HG03064 (cell line): ENCODE measurements at regions not wholly inside any gene's neighbourhood (a gene's known extent, or its start where the extent isn't known, plus 50 kb on each side); places are given as distances from the start of the nearest gene placed in this dataset.
"Not testable (repeated sequence)": the region's sequence is repeated elsewhere in the genome, so short reads cannot be mapped to it uniquely, and the experiment has no call there.

Experiments
- ATAC-seq: cut with Tn5 transposase; IDR thresholded peaks from one replicate; pipeline ENCODE4 v1.9.1; 2021; ENCODE audit warnings: low read depth; ENCODE audit not compliant: unreplicated experiment

DNA sequence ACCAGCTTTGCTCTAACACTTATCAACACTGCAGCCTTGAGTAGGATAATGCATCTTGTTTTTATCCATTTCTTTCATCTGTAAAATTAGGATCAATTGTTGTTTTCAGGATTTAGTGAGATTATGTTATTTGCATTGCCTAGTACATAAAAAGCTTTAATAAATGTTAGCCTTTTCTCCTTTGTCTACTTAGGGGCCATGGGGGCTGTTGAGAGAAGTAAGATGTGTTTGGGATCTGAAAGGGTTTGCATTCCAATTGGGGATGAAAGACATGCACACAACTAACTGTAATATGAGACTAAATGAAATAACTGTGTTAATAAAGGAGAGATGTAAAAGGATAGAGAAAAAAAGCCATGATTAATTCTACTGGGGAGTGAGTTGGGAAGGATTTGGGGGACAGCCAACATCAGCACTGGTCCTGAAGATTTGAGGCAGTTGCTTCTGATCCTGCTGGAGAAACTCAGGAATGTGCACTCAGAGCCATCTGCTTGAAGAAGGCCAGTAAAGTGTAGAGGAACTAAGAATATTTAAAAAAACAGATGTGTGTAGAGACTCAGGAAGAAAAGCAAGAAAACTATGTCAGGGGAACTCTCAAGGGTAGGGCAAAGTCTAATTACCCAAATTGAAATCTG lies 236.3 kb downstream of the OLFM4 start:
- ATAC-seq, result no peak

DNA sequence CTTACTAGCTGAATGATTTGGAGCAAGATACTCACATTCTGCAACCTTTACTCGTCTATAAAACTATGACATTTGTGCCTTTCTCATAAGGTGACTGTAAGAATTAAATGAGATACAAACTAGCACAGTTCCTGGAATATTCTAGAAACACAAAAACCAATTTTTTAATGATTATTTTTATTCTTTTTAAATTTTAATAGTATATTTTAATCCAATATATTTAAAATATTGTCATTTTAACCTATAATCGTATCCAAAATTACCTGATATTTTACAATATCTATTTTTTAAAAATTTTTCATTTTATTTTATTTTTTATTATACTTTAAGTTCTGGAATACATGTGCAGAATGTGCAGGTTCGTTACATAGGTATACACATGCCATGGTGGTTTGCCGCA lies 238.1 kb downstream of the OLFM4 start:
- no peak for ATAC-seq

DNA sequence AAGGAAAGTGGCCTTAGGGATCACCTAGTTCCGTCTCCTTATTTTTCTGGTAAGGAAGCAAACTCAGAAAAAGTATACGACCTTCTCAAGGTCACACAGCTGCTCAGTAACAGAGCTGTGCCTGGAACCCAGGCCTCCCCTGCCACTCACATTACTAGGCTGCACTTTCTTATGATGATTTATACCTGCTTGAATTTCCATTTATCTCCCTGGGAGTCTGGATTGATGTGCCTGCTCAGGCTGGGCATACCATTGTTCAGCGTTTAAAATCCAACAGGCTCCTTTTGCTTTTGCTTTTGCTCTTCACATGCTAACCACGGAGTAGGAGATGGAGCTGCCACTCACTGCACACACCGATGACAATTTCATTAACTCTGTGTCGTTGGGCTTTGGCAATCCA lies 241.0 kb downstream of the OLFM4 start:
- no peak for ATAC-seq

DNA sequence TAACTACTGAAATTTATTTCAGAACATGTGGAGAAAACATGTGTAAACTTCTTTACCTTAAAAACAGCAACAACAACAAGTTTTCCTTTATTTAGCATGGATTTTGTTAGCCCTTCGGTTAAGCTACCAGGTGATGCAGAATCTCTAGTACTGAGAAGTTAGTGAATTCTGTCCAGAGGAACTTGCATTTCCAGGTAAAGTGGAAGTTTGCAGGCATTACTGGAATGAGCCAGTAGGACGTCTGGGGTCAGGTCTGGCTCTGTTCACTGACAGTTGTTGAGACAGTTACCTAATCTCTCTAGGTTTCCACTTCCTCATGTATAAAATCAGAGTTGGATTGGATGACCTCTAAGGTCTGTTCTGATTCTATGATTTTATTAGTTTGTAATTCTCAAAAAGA lies 244.3 kb downstream of the OLFM4 start:
- no peak for ATAC-seq

DNA sequence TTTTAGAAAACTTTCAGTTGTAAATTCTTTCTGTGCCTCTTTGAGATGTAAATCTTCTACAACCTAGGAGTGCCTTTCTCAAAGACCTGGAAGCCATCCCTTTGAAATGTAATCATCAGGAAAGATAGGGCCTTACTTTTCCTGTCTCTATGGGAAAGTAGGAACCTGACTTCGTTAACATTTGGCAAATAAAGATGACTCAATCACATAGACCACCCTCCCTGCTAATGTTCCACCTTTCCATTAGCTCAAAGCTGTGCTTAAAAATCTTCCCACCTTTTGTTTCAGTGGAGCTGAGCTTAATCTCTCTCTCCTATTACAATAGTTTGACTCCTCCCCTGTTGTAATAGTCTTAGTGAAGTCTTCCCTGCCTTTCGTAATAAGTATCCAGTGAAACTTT lies 247.7 kb downstream of the OLFM4 start:
- no peak for ATAC-seq

DNA sequence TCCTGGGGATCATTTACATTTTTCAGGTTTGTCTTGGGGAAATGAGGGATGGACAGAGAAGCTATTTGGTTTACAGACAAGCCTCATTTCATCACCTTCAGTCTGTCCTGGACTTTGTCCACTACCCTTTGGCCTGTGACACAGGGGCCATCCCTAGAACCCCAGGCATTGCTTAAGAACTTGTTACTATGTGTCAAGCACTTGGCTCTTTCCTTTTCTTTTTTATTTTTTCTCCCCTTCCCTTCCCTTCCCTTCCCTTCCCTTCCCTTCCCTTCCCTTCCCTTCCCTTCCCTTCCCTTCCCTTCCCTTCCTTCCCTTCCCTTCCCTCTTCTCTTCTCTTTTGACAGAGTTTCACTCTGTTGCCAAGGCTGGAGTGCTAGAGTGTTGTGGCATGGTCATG lies 253.1 kb downstream of the OLFM4 start:
- ATAC-seq, result no peak

DNA sequence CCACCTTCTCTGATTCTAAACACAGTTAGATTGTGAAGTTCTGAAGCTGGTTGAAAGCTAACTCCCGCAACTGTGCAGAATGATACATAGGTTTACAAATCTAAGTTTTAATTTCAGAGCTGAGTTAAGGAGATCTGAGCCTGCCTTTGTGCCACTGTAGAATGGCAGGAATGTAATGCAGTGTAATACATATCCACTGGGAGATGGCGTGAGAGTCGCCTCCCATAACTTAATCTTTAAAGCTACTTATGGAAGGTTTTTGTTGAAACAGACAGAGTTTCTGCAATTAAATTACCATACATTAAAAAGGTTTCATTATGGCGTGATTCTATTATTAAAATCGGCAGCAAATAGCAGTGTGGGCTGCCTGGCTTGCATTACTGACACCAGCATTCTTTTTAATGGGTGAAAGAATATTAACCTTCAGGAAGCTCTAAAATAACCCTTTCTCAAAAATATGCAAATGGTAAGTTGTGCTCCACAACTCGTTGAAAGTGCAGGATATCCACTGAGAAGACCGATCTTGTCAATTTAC lies 257.4 kb downstream of the OLFM4 start:
- ATAC-seq, result no peak

DNA sequence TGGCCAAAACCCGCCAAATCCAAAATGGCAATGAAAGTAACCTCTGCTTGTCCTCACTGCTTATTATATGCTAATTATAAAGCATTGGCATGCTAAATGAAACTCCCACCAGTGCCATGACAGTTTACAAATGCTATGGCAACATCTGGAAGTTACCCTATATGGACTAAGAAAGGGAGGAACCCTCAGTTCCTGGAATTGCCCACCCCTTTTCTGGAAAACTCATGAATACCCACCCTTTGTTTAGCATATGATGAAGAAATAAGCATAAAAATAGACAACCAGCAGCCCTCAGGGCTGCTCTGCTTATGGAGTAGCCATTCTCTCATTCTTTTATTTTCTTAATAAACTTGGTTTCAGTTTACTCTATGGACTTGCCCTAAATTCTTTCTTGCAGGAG lies 269.8 kb downstream of the OLFM4 start:
- no peak for ATAC-seq

DNA sequence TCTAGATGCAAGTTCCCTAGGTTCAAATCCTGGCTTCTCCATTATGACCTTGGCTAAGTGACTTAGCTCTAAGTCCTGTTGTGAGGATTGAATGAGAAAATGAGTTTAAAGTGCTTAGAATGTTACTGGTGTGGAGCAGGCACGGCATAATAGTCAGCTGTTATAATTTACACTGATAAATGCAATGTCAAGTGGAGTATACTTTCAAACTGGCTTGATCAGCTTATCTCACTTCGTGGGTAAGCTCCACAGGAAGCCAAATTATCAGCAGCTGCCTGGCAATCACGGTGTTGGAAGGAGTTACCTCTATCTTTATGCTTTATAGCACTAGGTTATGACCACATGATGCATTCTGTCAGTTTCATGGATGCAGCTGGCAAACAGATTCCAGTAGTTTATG lies 272.8 kb downstream of the OLFM4 start:
- no peak for ATAC-seq

DNA sequence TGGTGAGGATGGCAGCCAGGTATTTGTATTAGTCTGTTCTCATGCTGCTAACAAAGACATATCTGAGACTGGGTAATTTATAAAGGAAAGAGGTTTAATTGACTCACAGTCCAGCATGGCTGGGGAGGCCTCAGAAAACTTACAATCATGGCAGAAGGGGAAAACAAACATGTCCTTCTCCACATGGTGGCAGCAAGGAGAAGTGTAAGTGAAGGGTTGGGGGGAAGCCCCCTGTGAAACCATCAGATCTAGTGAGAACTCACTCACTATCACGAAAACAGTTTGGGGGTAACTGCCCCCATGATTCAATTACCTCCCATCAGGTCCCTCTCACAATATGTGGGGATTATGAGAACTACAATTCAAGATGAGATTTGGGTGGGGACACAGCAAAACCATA lies 276.8 kb downstream of the OLFM4 start:
- not testable (repeated sequence) for ATAC-seq

DNA sequence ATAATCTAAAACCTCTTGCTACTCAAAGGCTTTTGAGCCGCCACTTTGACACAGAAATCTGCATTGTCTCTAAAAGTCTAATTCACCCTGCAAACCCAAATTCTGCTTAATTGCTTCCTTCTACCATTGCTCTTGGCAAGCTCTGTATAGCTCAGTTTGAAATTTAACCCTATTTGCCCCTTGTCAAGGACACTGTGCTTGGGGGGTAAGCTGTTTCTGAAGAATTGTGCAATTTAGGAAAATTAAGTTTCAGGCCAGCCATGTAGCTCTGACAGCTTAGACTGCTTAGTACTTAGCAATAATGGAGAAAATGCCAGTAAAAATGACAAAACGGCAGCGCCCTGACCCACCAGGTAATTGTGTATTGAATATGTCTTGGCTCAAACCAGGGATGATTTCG lies 282.2 kb downstream of the OLFM4 start:
- no peak for ATAC-seq

DNA sequence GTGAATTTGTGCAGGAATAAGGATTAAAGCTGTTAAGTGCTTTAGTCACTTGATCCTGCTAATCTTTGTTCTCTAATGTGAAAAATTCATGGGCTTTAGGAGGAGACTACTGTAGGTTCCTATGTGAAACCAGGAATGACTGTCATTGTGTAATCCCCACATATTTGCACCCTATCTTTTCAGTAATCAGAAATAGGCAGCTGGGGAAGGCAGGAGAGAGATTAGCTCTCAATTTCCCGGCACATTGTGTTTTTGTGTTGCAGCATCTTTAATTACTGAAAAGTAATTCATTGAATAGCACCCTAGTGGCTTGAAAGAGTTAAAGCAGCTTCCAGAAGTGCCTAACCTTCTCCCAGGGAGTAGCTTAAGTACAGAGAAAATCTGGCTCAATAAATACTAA lies 282.9 kb downstream of the OLFM4 start:
- no peak for ATAC-seq

DNA sequence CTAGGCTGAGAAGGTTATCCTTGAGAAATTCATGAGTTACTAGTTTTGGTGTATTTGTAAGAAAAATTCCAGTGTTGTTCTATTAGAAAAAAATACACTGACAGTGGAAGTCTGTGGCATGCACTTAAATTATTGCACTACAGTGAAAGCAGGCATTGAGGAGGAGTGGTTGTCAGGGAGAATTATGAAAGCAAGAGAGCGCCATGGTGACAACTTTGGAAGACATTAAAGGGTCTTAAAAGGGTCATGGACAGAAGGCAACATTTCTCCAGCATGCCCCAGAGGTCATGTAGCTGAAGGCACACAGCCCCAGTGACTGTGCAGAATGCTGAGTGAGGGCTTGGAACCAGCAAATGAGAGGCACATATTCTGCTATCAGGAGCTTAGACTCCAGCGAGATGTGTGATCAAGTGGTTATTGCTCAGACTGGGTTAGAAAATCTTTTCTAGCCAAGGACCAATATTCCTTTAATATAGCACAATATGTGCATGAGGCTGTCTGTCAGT lies 292.7 kb downstream of the OLFM4 start:
- no peak for ATAC-seq

DNA sequence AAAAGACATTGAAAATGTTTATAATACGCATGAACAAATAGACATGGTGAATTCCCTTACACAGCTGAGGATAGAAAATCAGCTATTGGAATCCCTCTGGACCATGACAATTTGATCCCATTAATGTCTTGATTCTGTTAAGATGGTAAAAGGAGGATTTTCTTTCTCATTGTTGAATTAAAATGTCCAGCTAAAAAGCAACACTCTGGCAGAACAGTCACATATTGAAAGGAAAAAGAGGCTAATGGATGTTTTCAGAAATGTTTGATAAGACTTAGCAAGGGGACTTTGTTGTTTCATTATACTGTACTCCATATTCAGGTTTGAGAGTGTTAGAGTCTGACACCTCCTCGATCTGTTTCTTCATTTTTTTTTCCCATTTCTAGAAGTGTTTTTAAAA lies 296.0 kb downstream of the OLFM4 start:
- no peak for ATAC-seq

DNA sequence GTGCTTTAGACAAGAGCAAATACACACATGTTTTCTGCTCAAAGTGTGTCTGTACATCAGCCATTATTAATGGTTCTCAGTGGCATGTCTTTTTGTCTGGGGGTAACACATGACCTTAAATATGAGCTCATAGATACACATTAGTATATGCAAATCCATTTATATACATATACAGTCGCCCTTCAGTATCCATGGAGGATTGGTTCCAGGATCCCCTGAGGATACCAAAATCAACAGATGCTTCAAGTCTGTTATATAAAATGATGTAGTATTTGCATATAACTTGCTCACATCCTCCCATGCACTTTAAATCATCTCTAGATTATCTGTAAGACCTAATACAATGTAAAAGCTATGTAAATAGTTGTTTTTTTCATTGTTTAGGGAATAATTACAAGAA lies 298.1 kb downstream of the OLFM4 start:
- ATAC-seq, result no peak

DNA sequence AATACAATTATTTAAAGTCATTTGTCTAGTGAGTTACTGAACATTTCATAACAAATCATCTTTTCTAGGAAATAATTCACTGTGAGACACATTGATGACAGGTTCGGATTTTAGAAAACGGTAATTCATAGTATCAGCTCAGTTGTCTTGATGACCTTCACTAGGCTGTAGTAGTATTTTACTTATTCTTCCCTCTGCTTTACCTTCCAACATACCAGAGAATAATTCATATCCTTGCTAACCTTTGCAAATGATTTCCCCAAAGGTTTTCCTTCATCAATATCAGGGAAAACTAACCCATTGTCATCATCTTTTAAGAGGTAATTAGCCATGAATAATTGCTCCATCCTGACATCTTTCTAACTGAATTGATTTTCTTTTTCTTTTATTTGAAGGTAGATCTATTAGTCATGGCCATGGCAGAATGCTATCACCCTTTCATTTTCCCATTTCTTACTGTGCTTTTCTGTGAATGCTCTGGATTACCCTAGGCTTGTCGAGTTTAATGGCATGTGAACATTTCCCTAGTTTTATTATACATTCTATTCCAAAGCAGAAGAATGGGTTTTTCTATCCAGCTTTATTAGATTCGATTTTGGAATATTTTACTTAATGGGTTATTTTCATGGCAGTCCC lies 299.2 kb downstream of the OLFM4 start:
- ATAC-seq, result no peak

DNA sequence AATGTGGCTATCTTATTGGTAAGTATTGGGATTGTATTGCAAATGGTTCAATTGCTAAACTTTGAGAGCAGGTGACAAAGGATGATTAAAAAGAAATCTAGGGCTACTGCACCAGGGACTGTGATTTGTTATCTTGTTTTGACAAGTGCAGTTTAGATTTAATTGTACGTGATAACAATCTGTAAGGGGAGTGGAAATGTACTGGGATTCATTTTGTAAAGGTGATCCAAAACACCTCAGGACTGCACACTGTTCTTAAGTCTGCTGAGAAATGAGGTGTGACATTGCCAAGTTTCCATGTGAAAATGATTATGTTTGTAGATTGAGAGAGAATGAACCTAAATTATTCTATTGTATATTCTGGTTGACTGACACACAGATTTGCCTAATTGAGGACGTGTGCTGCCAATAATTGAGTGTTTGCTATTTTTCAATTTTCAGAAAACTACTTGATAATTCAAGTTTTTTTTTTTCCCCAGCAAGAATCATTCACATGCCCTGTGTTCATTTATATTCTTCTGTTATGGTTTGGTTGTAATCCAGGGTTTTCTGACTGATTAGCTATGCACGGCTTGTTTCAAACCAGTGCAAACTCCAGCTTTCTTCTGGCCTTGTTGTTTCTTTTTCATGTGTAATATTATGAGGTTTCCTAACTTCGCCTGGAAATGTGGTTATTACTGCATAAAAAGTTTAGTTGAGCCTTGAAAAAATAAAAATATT lies 308.0 kb downstream of the OLFM4 start:
- no peak for ATAC-seq

DNA sequence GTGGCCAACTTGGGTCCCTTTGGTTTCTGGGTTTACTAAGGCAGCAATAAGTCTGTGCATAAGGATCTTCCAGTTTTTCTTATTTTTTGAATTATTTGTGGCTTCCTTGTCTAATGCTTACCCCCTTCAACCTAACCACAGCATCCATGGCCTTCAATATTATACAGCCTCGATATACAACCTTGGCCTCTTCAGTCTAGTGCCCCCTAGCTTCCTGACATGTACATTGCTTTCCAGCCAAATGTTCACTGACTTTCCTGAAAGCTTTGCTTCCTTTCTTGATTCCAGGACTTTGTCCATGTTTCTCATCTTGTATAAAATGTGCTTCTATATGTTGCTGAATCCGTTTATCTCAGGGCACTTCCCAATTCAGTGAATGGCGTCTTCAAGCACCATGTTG lies 310.1 kb downstream of the OLFM4 start:
- no peak for ATAC-seq

DNA sequence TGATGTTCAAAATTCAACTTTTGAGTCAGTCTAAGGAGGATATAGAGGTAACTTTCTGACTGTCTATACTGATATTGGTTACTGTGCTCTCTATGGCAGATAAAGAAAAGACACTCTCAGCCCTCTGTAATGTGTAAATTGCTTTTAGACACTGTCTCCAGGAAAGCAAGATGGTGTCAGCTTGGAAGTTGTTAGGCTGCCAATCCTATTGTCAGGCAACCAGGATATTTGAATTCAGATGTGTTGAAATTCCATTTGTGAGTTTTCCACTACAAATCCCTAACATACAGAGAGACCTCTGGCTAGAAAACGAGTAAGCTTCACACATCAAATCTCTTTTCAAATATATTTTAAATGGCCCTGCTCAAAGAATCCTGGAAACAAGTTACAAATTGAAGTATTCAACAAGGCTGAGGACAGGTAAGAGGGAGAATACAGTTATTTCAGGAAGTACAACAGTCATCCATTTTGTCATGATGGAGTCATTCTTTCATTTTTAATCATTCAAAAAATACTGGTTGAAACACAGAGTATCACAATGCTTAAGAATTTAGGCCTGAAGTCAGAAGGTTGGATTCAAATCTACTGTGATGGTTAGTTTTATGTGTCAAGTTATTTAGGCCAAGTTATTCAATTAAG lies 312.0 kb downstream of the OLFM4 start:
- ATAC-seq, result no peak

DNA sequence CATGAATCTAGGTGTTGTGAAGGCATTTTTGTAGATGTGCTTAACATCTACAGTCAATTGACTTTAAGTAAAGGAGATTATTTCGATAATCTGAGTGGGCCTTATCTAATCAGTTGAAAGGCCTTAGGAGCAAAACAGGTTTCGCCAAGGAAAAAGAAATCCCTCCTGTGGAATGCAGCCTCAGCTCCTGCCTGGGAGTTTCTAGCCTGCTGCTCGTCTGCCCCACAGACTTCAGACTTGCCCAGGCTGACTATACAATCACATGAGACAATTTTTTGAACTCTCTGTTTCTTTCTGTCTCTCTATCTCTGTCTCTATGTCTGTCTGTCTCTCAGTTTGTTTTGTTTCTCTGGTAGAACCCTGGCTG lies 312.5 kb downstream of the OLFM4 start:
- no peak for ATAC-seq

DNA sequence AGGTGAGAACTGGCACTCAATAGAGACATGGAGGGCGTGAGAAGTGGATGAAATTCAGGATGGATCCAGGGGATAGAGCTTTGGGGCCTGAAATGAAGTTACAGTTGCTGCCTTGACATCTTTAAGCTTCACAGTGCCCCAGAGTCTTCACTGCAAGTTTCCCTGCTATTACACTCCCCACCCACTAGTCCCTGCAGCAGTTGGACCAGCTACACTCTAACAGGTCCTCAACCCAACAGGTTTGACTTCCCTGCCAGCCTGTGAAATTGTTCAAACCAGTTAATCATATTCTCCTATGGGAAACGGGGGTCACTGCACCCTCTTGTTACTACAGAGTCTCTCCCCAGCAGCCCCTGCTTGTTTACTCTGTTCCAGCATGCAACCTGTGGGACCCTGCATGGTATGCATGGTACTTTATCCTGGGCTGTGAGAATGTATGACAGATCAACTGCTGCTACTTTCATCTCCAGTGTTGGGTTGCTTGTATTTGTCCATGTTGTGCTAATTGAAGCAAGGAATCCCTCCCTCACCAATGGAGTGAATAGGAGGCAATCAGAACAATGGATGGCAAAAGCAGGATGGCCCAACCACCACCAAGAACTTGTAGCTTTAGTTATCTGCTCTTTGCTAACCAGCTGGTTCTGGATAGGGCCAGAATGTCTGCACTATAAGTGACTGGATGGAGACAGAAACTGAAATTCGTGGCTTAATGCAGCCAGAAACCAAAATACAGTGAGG lies 314.2 kb downstream of the OLFM4 start:
- ATAC-seq, result no peak
